Mesodermal cell (in vitro differentiated cells): ENCODE measurements at regions not wholly inside any gene's neighbourhood (a gene's known extent, or its start where the extent isn't known, plus 50 kb on each side); places are given as distances from the start of the nearest gene placed in this dataset.

Experiments
- H3K27ac ChIP-seq: 2 replicates; pipeline ENCODE4 v1.7.0; 2013; ENCODE audit warnings: mild to moderate bottlenecking, low read depth, low read length, moderate library complexity; ENCODE audit not compliant: severe bottlenecking
- H3K36me3 ChIP-seq: 2 replicates; pipeline ENCODE4 v1.7.1; 2013; ENCODE audit warnings: mild to moderate bottlenecking, low read length, moderate library complexity; ENCODE audit not compliant: control insufficient read depth, insufficient read depth
- H3K4me1 ChIP-seq: one replicate; pipeline ENCODE4 v1.7.1; 2013; ENCODE audit warnings: mild to moderate bottlenecking, low read length; ENCODE audit not compliant: insufficient read depth, control insufficient read depth, poor library complexity, severe bottlenecking
- H3K4me3 ChIP-seq: 2 replicates; pipeline ENCODE4 v1.7.0; 2013; ENCODE audit warnings: low read length, control low read depth, mild to moderate bottlenecking; ENCODE audit not compliant: insufficient read depth, poor library complexity, severe bottlenecking; ENCODE audit errors: extremely low read depth
- H3K9me3 ChIP-seq: 2 replicates; pipeline ENCODE4 v1.7.1; 2013; ENCODE audit warnings: mild to moderate bottlenecking, low read length, moderate library complexity; ENCODE audit not compliant: control insufficient read depth
- WGBS, 2 experiments: methylation state at CpG; one replicate each; pipeline ENCODE4 v1.1.5; 2013; ENCODE audit warnings: missing lambda C conversion rate in 2 of 2; ENCODE audit not compliant: insufficient coverage in 2 of 2; 5-methylcytosine and 5-hydroxymethylcytosine counted together

GRCh38 chr21:20419772-20420171, 578.4 kb upstream of the NCAM2 start:
- Histone ChIP-seq H3K4me1 (peaks cover 4% of the 10 kb centered on the region), H3K4me3 (no peak overlapping the region), H3K27ac (no peak overlapping the region), H3K36me3 (no peaks in the 10 kb centered on the region), H3K9me3 (no peaks in the 10 kb centered on the region)
- WGBS, 2 experiments = 100% methylated on average over 1 of the region's 2 CpGs; no CpG with 5 or more reads in 1 of the 2 experiments

- 82 to 86% methylated on average over 7 of the region's 7 CpGs for WGBS, 2 experiments
- Histone ChIP-seq H3K9me3 (no peaks in the 10 kb centered on the region), H3K4me1 (no peaks in the 10 kb centered on the region), H3K36me3 (no peaks in the 10 kb centered on the region), H3K4me3 (no peak overlapping the region), H3K27ac (no peak overlapping the region)
Observed at GRCh38 chr21:20424943-20425342, 573.3 kb upstream of the NCAM2 start.

- WGBS, 2 experiments = 91 to 95% methylated on average over 9 to 11 of the region's 12 CpGs
- H3K4me1 ChIP-seq = no peaks in the 10 kb centered on the region
- no peaks in the 10 kb centered on the region for H3K36me3 ChIP-seq
- no peak overlapping the region for H3K27ac ChIP-seq
- no peaks in the 10 kb centered on the region for H3K9me3 ChIP-seq
- no peak overlapping the region for H3K4me3 ChIP-seq
Observed at GRCh38 chr21:20425856-20426255, 572.4 kb upstream of the NCAM2 start.

DNA sequence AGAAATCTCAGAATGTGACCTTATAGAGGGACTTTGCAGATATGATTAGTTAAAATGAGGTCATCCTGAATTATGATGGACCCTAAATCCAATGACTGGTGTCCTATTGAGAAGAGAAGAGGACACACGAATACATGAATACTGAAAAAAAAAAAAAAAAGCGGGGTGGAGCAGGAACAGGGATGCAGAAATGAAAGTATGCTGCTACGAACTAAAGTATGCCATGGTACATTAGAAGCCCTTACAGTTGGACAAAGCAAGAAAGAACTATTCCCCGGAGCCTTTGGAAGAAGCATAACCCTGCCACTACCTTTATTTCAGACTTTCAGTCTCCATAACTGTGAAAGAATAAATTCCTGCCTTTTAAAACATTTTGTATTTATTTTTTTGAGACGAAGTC, 557.9 kb upstream of the NCAM2 start:
- no peaks in the 10 kb centered on the region for H3K4me1 ChIP-seq
- no peak overlapping the region for H3K4me3 ChIP-seq
- H3K36me3 ChIP-seq = no peaks in the 10 kb centered on the region
- H3K27ac ChIP-seq = no peak overlapping the region
- no peaks in the 10 kb centered on the region for H3K9me3 ChIP-seq
- WGBS, 2 experiments = 73 to 94% methylated on average over 2 to 3 of the region's 5 CpGs

DNA sequence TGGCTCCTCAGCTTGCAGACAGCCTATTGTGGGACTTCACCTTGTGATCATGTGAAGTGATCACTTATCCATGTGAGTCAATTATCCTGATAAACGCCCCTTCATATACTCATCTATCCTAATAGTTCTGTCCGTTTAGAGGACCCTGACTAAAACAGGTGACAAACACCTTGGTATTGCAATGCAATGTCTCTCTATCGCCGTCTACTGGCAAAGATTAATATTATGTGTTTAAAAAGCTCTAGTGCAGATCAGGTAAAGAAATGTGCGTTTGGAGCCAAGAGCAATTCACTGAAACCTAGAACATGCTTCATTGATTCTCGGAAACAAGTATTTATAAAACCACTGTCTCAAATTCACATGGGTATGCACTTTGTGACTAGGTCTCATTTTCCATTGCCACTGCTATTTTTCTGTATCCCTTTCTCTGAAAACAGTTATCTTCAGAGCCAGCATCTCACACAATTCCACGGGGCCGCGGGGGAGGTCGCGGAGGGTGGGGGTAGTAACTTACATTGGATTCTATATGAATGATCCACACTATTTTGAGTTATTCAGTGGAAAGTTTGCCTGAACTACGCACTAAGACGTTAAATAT, 554.6 kb upstream of the NCAM2 start:
- Histone ChIP-seq H3K36me3 (no peaks in the 10 kb centered on the region), H3K27ac (no peak overlapping the region), H3K9me3 (no peaks in the 10 kb centered on the region), H3K4me3 (no peak overlapping the region), H3K4me1 (no peaks in the 10 kb centered on the region)
- 38 to 79% methylated on average over 2 to 4 of the region's 13 CpGs for WGBS, 2 experiments

DNA sequence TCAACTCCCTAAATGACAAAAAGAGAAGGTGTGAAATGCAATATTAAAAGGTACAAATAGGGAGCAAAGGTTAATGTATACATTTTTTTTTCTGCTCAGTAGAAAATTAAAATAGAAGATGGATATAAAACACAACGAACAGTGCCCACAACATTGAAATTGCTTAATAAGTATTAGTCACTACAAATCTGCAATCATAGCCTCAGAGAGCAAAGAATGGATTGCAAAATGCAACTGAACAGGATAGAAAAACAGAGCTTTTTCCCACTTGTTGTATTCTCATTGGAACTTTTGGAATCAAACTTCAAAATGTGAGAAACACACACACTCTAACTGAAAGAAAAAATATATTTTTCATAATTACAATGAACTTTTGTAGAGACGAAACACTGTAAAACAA, 552.2 kb upstream of the NCAM2 start:
- Histone ChIP-seq H3K27ac (no peak overlapping the region), H3K4me1 (no peaks in the 10 kb centered on the region), H3K36me3 (no peaks in the 10 kb centered on the region), H3K9me3 (no peaks in the 10 kb centered on the region), H3K4me3 (no peak overlapping the region)
- no CpG with 5 or more reads among the region's 2 CpGs for WGBS, 2 experiments

DNA sequence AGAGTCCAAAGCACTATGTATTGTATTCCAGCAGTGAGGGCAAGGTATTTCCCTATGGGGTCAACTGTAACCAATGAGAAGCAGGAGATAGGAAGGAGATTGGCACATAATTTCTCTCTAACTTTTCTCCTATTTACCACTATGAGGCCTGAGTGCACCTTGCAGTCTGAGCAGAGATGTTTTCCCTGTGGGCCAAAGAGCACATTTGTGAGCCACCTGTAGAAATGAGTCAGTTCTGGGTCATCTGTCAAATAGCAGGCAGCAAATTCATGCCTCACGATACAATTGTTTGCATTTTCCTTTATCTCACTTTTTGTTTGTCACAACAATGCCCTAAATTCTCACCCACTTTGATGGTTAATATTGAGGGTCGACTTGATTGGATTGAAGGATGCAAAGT, 547.2 kb upstream of the NCAM2 start:
- H3K9me3 ChIP-seq = no peaks in the 10 kb centered on the region

DNA sequence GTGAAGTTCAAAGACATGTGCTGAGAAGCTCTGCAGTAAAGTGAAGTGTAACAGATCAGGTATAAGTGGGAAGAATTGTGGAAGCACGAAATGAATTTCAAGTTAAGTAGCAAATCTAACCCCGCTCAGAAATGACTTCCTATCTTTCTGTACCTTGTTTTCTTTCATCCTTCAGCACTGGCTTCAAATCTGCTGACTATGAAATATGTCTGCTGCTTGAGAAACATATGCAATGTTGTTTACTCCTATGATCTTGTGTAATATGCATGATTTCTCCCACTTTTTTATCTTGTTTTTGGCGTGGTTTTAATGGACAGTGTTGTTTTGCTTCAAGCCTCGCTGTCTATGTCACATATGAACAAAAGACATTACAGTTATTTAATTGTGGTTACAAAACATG, 545.3 kb upstream of the NCAM2 start:
- no CpG with 5 or more reads among the region's 4 CpGs for WGBS, 2 experiments
- H3K36me3 ChIP-seq = no peaks in the 10 kb centered on the region
- no peak overlapping the region for H3K4me3 ChIP-seq
- no peak overlapping the region for H3K27ac ChIP-seq
- H3K9me3 ChIP-seq = no peaks in the 10 kb centered on the region
- no peaks in the 10 kb centered on the region for H3K4me1 ChIP-seq

More for the DNA sequence above, 547.2 kb upstream of the NCAM2 start:
- Histone ChIP-seq H3K4me3 (no peak overlapping the region), H3K27ac (no peak overlapping the region), H3K4me1 (no peaks in the 10 kb centered on the region), H3K36me3 (no peaks in the 10 kb centered on the region)
- 50 to 100% methylated on average over 1 of the region's 2 CpGs for WGBS, 2 experiments

DNA sequence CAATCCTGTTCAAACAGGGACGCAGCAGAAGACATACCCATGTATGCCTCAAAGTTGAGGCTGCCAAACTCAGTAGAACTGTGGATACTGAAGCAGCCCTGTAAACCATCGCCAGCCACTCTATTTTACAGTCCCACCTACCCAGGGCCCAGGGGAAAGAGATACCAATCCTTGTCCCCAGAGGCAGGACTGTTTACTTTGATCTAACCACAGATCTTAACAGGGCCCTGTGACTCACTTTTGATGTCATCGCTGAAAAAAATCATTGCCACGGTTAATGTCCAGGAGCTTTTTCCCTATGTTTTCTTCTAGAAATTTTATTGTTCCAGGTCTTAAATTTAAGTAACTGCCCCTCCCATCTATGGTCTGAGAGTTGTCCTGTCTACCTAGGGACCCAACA, 538.4 kb upstream of the NCAM2 start:
- Histone ChIP-seq H3K9me3 (no peaks in the 10 kb centered on the region), H3K4me3 (no peak overlapping the region), H3K27ac (no peak overlapping the region), H3K36me3 (no peaks in the 10 kb centered on the region), H3K4me1 (no peaks in the 10 kb centered on the region)
- WGBS, 2 experiments = 90 to 94% methylated on average over 2 to 3 of the region's 4 CpGs

DNA sequence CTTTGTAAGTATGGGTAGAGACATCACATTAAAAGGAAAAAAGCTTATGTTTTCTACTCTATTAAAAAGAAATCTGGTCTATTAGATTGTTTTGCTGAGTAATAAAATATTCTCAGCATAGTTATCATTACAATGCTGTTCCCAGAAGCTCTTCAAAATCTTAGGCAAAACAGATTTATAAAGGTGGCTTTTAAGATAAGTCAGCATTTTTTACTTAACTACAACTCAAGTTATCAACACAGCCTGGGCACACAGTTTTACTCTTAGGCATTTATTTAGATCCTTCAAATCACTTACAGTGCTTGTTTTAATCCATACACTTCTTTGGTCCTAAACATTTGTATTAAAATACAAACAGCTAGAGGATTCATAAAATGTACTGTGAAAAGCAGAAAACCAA, 534.8 kb upstream of the NCAM2 start:
- Histone ChIP-seq H3K36me3 (no peaks in the 10 kb centered on the region), H3K4me3 (no peak overlapping the region), H3K9me3 (no peaks in the 10 kb centered on the region), H3K4me1 (no peaks in the 10 kb centered on the region), H3K27ac (no peak overlapping the region)

GRCh38 chr21:20469361-20469760, 528.8 kb upstream of the NCAM2 start:
- WGBS, 2 experiments = no CpG with 5 or more reads among the region's 4 CpGs
- Histone ChIP-seq H3K4me1 (no peaks in the 10 kb centered on the region), H3K4me3 (no peak overlapping the region), H3K9me3 (no peaks in the 10 kb centered on the region), H3K36me3 (no peaks in the 10 kb centered on the region), H3K27ac (no peak overlapping the region)
